ENCODE measurements at regions not wholly inside any gene's neighbourhood (a gene's known extent, or its start where the extent isn't known, plus 50 kb on each side); places are given as distances from the start of the nearest gene placed in this dataset.

GRCh38 chr9:16115994-16116393 is 563.2 kb downstream of the CCDC171 start:
- TF ChIP-seq EZH2 (optimal IDR thresholded peaks at IDR 0.05; ENCODE audit: low read depth, low read length) (no peak), EZH2phosphoT487 (IDR thresholded peaks at IDR 0.05; ENCODE audit: low read length) (no peak), CTCF (IDR thresholded peaks at IDR 0.05; ENCODE audit: low read length) (no peak)
- H2AFZ ChIP-seq (ENCODE audit: low read length) = no peak overlapping the region
- no peaks in the 10 kb centered on the region for H3K9me3 ChIP-seq (replicated peaks; ENCODE audit: insufficient read depth, low read length)

GRCh38 chr9:16118043-16118442 is 565.2 kb downstream of the CCDC171 start:
- TF ChIP-seq EZH2phosphoT487 (IDR thresholded peaks at IDR 0.05; ENCODE audit: low read length) (no peak), EZH2 (optimal IDR thresholded peaks at IDR 0.05; ENCODE audit: low read depth, low read length) (no peak), CTCF (IDR thresholded peaks at IDR 0.05; ENCODE audit: low read length) (no peak)

More at GRCh38 chr9:16115994-16116393, 563.2 kb downstream of the CCDC171 start:
- H3K4me2 ChIP-seq (ENCODE audit: low read depth, low read length) = no peak overlapping the region
- no peaks in the 10 kb centered on the region for H3K9me2 ChIP-seq (replicated peaks; ENCODE audit: insufficient read depth, low read length)
- no peaks in the 10 kb centered on the region for H3K36me3 ChIP-seq (replicated peaks; ENCODE audit: insufficient read depth, low read length)
- H3K27ac ChIP-seq (ENCODE audit: low read length) = no peak overlapping the region
- no peaks in the 10 kb centered on the region for H3F3A ChIP-seq (ENCODE audit: insufficient read depth, low read length)
- no peak for DNase-seq
- no peaks in the 10 kb centered on the region for H3K27me3 ChIP-seq (replicated peaks; ENCODE audit: insufficient read depth, low read length)
- no peaks in the 10 kb centered on the region for H3K79me2 ChIP-seq (ENCODE audit: low read length)
- no peaks in the 10 kb centered on the region for H3K4me1 ChIP-seq (ENCODE audit: low read length)
- H4K20me1 ChIP-seq (ENCODE audit: insufficient read depth, low read length) = no peaks in the 10 kb centered on the region
- H3K9ac ChIP-seq (ENCODE audit: low read length) = no peak overlapping the region
- no peak overlapping the region for H3K4me3 ChIP-seq (ENCODE audit: low read length)

GRCh38 chr9:16119261-16120230 is 566.7 kb downstream of the CCDC171 start:
- no peaks in the 10 kb centered on the region for H3K27me3 ChIP-seq (replicated peaks; ENCODE audit: insufficient read depth, low read length)
- no peak for TF ChIP-seq CTCF (IDR thresholded peaks at IDR 0.05; ENCODE audit: low read length)
- TF ChIP-seq EZH2phosphoT487 (IDR thresholded peaks at IDR 0.05; ENCODE audit: low read length) = no peak
- TF ChIP-seq EZH2 (optimal IDR thresholded peaks at IDR 0.05; ENCODE audit: low read depth, low read length) = no peak
- no peaks in the 10 kb centered on the region for H4K20me1 ChIP-seq (ENCODE audit: insufficient read depth, low read length)
- no peaks in the 10 kb centered on the region for H3K9me2 ChIP-seq (replicated peaks; ENCODE audit: insufficient read depth, low read length)
- no peaks in the 10 kb centered on the region for H3K9me3 ChIP-seq (replicated peaks; ENCODE audit: insufficient read depth, low read length)
- H3K9ac ChIP-seq (ENCODE audit: low read length) = no peak overlapping the region
- no peaks in the 10 kb centered on the region for H3K36me3 ChIP-seq (replicated peaks; ENCODE audit: insufficient read depth, low read length)
- H3F3A ChIP-seq (ENCODE audit: insufficient read depth, low read length) = no peaks in the 10 kb centered on the region
- DNase-seq = no peak
- H3K4me3 ChIP-seq (ENCODE audit: low read length) = no peak overlapping the region
- no peaks in the 10 kb centered on the region for H3K79me2 ChIP-seq (ENCODE audit: low read length)
- H3K27ac ChIP-seq (ENCODE audit: low read length) = no peak overlapping the region
- no peaks in the 10 kb centered on the region for H3K4me1 ChIP-seq (ENCODE audit: low read length)
- H2AFZ ChIP-seq (ENCODE audit: low read length) = no peak overlapping the region
- no peak overlapping the region for H3K4me2 ChIP-seq (ENCODE audit: low read depth, low read length)

More at GRCh38 chr9:16118043-16118442, 565.2 kb downstream of the CCDC171 start:
- H3K4me2 ChIP-seq (ENCODE audit: low read depth, low read length) = no peak overlapping the region
- no peaks in the 10 kb centered on the region for H3K9me3 ChIP-seq (replicated peaks; ENCODE audit: insufficient read depth, low read length)
- H3K27me3 ChIP-seq (replicated peaks; ENCODE audit: insufficient read depth, low read length) = no peaks in the 10 kb centered on the region
- DNase-seq = no peak
- H3F3A ChIP-seq (ENCODE audit: insufficient read depth, low read length) = no peaks in the 10 kb centered on the region
- H3K9ac ChIP-seq (ENCODE audit: low read length) = no peak overlapping the region
- H4K20me1 ChIP-seq (ENCODE audit: insufficient read depth, low read length) = no peaks in the 10 kb centered on the region
- no peaks in the 10 kb centered on the region for H3K36me3 ChIP-seq (replicated peaks; ENCODE audit: insufficient read depth, low read length)
- H3K79me2 ChIP-seq (ENCODE audit: low read length) = no peaks in the 10 kb centered on the region
- H3K4me1 ChIP-seq (ENCODE audit: low read length) = no peaks in the 10 kb centered on the region
- no peaks in the 10 kb centered on the region for H3K9me2 ChIP-seq (replicated peaks; ENCODE audit: insufficient read depth, low read length)
- H2AFZ ChIP-seq (ENCODE audit: low read length) = no peak overlapping the region
- H3K27ac ChIP-seq (ENCODE audit: low read length) = no peak overlapping the region
- no peak overlapping the region for H3K4me3 ChIP-seq (ENCODE audit: low read length)

All from MM.1S (cell line).